GM23248 (cell line): ENCODE measurements at regions not wholly inside any gene's neighbourhood (a gene's known extent, or its start where the extent isn't known, plus 50 kb on each side); places are given as distances from the start of the nearest gene placed in this dataset.

Experiments used
- DNase-seq: peaks from one replicate; pipeline ENCODE4 v3.0.0-alpha.2; 2015
- H2AFZ ChIP-seq: fragments of 200-600 bp; sonication (generic); 2 replicates; pipeline ENCODE4 v1.6.1; 2016; ENCODE audit warnings: antibody characterized with exemption
- H3F3A ChIP-seq: fragments of 200-600 bp; sonication (generic); 2 replicates; pipeline ENCODE4 v1.6.1; 2016; ENCODE audit warnings: mild to moderate bottlenecking, antibody characterized with exemption, mixed run types; ENCODE audit not compliant: insufficient read depth
- H3K27ac ChIP-seq: fragments of 200-600 bp; sonication (generic); 2 replicates; pipeline ENCODE4 v1.5.1; 2016; ENCODE audit warnings: mild to moderate bottlenecking
- H3K27me3 ChIP-seq: fragments of 200-600 bp; sonication (generic); replicated peaks from 2 replicates; pipeline ENCODE4 v1.6.1; 2016; ENCODE audit warnings: mild to moderate bottlenecking; ENCODE audit not compliant: insufficient read depth
- H3K36me3 ChIP-seq: fragments of 200-600 bp; sonication (generic); 2 replicates; pipeline ENCODE4 v1.6.1; 2016; ENCODE audit warnings: low read depth, mild to moderate bottlenecking
- H3K4me1 ChIP-seq: fragments of 200-600 bp; sonication (generic); 2 replicates; pipeline ENCODE4 v1.6.1; 2016; ENCODE audit warnings: mild to moderate bottlenecking; ENCODE audit not compliant: insufficient read depth
- H3K4me2 ChIP-seq: fragments of 200-600 bp; sonication (generic); one replicate; pipeline ENCODE4 v1.6.1; 2016; ENCODE audit warnings: mild to moderate bottlenecking; ENCODE audit not compliant: unreplicated experiment
- H3K4me3 ChIP-seq: fragments of 200-600 bp; sonication (generic); 2 replicates; pipeline ENCODE4 v1.5.1; 2016; ENCODE audit warnings: mild to moderate bottlenecking
- H3K79me2 ChIP-seq: fragments of 200-600 bp; sonication (generic); 2 replicates; pipeline ENCODE4 v1.6.1; 2016; ENCODE audit warnings: mild to moderate bottlenecking; ENCODE audit not compliant: insufficient read depth
- H3K9ac ChIP-seq: fragments of 200-600 bp; sonication (generic); 2 replicates; pipeline ENCODE4 v1.6.1; 2016; ENCODE audit warnings: mild to moderate bottlenecking
- H3K9me2 ChIP-seq: fragments of 200-600 bp; sonication (generic); 2 replicates; pipeline ENCODE4 v1.6.1; 2016; ENCODE audit warnings: mixed run types, mild to moderate bottlenecking, moderate library complexity; ENCODE audit not compliant: insufficient read depth
- H3K9me3 ChIP-seq: fragments of 200-600 bp; sonication (generic); one replicate; pipeline ENCODE4 v1.6.1; 2017; ENCODE audit warnings: low read depth
- H4K20me1 ChIP-seq: fragments of 200-600 bp; sonication (generic); 2 replicates; pipeline ENCODE4 v1.6.0; 2016; ENCODE audit not compliant: insufficient read depth
- EZH2 ChIP-seq: fragments of 200-600 bp; sonication (generic); IDR thresholded peaks from 2 replicates; pipeline ENCODE4 v1.6.1; 2018; ENCODE audit warnings: antibody characterized with exemption, mild to moderate bottlenecking; ENCODE audit not compliant: insufficient read depth, poor library complexity, severe bottlenecking
- EZH2phosphoT487 ChIP-seq: fragments of 200-600 bp; sonication (generic); IDR thresholded peaks from 2 replicates; pipeline ENCODE4 v1.6.1; 2018; ENCODE audit warnings: antibody characterized with exemption, moderate library complexity, mild to moderate bottlenecking, low read depth; ENCODE audit not compliant: insufficient read depth
- WGBS, 2 experiments: methylation state at CpG; one replicate each; pipeline ENCODE4 v1.1.6; 2015 to 2017; ENCODE audit warnings: low lambda C conversion rate in 2 of 2, low coverage in 1 of 2; ENCODE audit errors: missing lambda C conversion rate in 2 of 2; 5-methylcytosine and 5-hydroxymethylcytosine counted together
- in situ Hi-C: fragments of 300-500 bp; cut with MboI; formaldehyde crosslinking; loops from 2 replicates; pipeline ENCODE4 v1.15.0; 2020

GRCh38 chr4:26074712-26075430 lies 160.9 kb downstream of the SMIM20 start:
- H3K4me3 ChIP-seq = no peak overlapping the region
- no peak overlapping the region for H3K27ac ChIP-seq
- no peak overlapping the region for H2AFZ ChIP-seq
- in situ Hi-C loops = no loop called here
- H3K9ac ChIP-seq = no peak overlapping the region
- H3K36me3 ChIP-seq = no peaks in the 10 kb centered on the region
- TF ChIP-seq EZH2 = no peak
- TF ChIP-seq EZH2phosphoT487 = no peak
- H3F3A ChIP-seq = peaks cover 31% of the 10 kb centered on the region
- no peak for DNase-seq
- H3K9me3 ChIP-seq = no peaks in the 10 kb centered on the region
- 73% methylated on average over 8 of the region's 8 CpGs for WGBS, 2 experiments
- H3K4me2 ChIP-seq = no peak overlapping the region
- peaks cover 26% of the 10 kb centered on the region for H3K27me3 ChIP-seq
- peaks cover 9% of the 10 kb centered on the region; the same call in 1 of the 2 replicates for H3K4me1 ChIP-seq
- no peaks in the 10 kb centered on the region for H4K20me1 ChIP-seq
- no peaks in the 10 kb centered on the region for H3K79me2 ChIP-seq
- no peaks in the 10 kb centered on the region for H3K9me2 ChIP-seq

GRCh38 chr4:26075583-26075982 lies 161.6 kb downstream of the SMIM20 start:
- no peaks in the 10 kb centered on the region for H3K9me2 ChIP-seq
- H3K27me3 ChIP-seq = peaks cover 33% of the 10 kb centered on the region
- H3K79me2 ChIP-seq = no peaks in the 10 kb centered on the region
- DNase-seq = no peak
- H3K4me3 ChIP-seq = no peak overlapping the region
- no peak for TF ChIP-seq EZH2
- no peak for TF ChIP-seq EZH2phosphoT487
- no peak overlapping the region for H3K27ac ChIP-seq
- H3K4me1 ChIP-seq = peaks cover 9% of the 10 kb centered on the region; the same call in 1 of the 2 replicates
- in situ Hi-C loops = no loop called here
- H3K9me3 ChIP-seq = no peaks in the 10 kb centered on the region
- WGBS, 2 experiments = 3 to 13% methylated on average over 1 of the region's 1 CpG
- H3K9ac ChIP-seq = no peak overlapping the region
- H2AFZ ChIP-seq = no peak overlapping the region
- H4K20me1 ChIP-seq = no peaks in the 10 kb centered on the region
- no peak overlapping the region for H3K4me2 ChIP-seq
- no peaks in the 10 kb centered on the region for H3K36me3 ChIP-seq
- peaks cover 31% of the 10 kb centered on the region for H3F3A ChIP-seq

- TF ChIP-seq EZH2phosphoT487 (no peak), EZH2 (no peak)
- peak overlapping the region; percentile 2; the same call in 1 of the 2 replicates for H3K27ac ChIP-seq
- H3K27me3 ChIP-seq = peaks cover 37% of the 10 kb centered on the region
- H3K79me2 ChIP-seq = no peaks in the 10 kb centered on the region
- no peak overlapping the region for H3K4me2 ChIP-seq
- H3K9me3 ChIP-seq = no peaks in the 10 kb centered on the region
- no peak overlapping the region for H3K4me3 ChIP-seq
- peak; percentile 77 for DNase-seq
- in situ Hi-C loops = no loop called here
- no peaks in the 10 kb centered on the region for H3K9me2 ChIP-seq
- peaks cover 31% of the 10 kb centered on the region for H3F3A ChIP-seq
- whole genome bisulfite sequencing, 2 experiments = 25 to 28% methylated on average over 4 of the region's 4 CpGs
- H3K36me3 ChIP-seq = no peaks in the 10 kb centered on the region
- H2AFZ ChIP-seq = no peak overlapping the region
- peaks cover 9% of the 10 kb centered on the region; the same call in 1 of the 2 replicates for H3K4me1 ChIP-seq
- no peaks in the 10 kb centered on the region for H4K20me1 ChIP-seq
- no peak overlapping the region for H3K9ac ChIP-seq
Observed at GRCh38 chr4:26076000-26076587, 162.1 kb downstream of the SMIM20 start.

GRCh38 chr4:26076896-26077295 lies 162.9 kb downstream of the SMIM20 start:
- H3K4me2 ChIP-seq = no peak overlapping the region
- H3F3A ChIP-seq = peaks cover 31% of the 10 kb centered on the region

More at GRCh38 chr4:26076896-26077295, 162.9 kb downstream of the SMIM20 start:
- H3K9me2 ChIP-seq = no peaks in the 10 kb centered on the region
- H2AFZ ChIP-seq = no peak overlapping the region
- DNase-seq = peak; percentile 61
- H3K79me2 ChIP-seq = no peaks in the 10 kb centered on the region
- H3K4me1 ChIP-seq = peaks cover 9% of the 10 kb centered on the region; the same call in 1 of the 2 replicates
- H3K27me3 ChIP-seq = peaks cover 44% of the 10 kb centered on the region
- in situ Hi-C loops = no loop called here
- peak overlapping the region; percentile 2; the same call in 1 of the 2 replicates for H3K27ac ChIP-seq
- H3K36me3 ChIP-seq = no peaks in the 10 kb centered on the region
- H3K9ac ChIP-seq = no peak overlapping the region
- H3K9me3 ChIP-seq = no peaks in the 10 kb centered on the region
- H3K4me3 ChIP-seq = no peak overlapping the region
- H4K20me1 ChIP-seq = no peaks in the 10 kb centered on the region
- TF ChIP-seq EZH2phosphoT487 (no peak), EZH2 (no peak)
- WGBS, 2 experiments = 11 to 20% methylated on average over 4 of the region's 4 CpGs
